PC-3 (cell line): ENCODE measurements at regions not wholly inside any gene's neighbourhood (a gene's known extent, or its start where the extent isn't known, plus 50 kb on each side); places are given as distances from the start of the nearest gene placed in this dataset.

ENCODE experiments used
- ATAC-seq: fragments of 200-7000 bp; cut with Tn5 transposase; 2 replicates; pipeline ENCODE4 v1.9.1; 2020; ENCODE audit warnings: mild to moderate bottlenecking, moderate library complexity
- BruUV-seq: library from RNA; stranded (reverse); fragments of 400-500 nt; replicated peaks from 2 replicates; lab custom pipeline; 2021; lab: Mats Ljungman, UMichigan
- CTCF ChIA-PET: fragments of 300-600 bp; sonication (Branson Sonifier 250); formaldehyde crosslinking; loops from one replicate; lab custom pipeline; 2022; ENCODE audit warnings: antibody characterized with exemption; lab: Charles Lee
- POLR2A ChIA-PET: fragments of 300-600 bp; sonication (Branson Sonifier 250); formaldehyde crosslinking; loops from one replicate; lab custom pipeline; 2022; ENCODE audit warnings: antibody characterized with exemption; ENCODE audit not compliant: unreplicated experiment; lab: Charles Lee
- DNase-seq: peaks from one replicate; pipeline ENCODE4 v3.0.0-alpha.2; 2015
- H2AFZ ChIP-seq: fragments of 300-600 bp; sonication (generic); 2 replicates; pipeline ENCODE4 v1.6.0; 2016; ENCODE audit warnings: antibody characterized with exemption, low read length
- H3F3A ChIP-seq: fragments of 300-600 bp; sonication (generic); one replicate; pipeline ENCODE4 v1.6.0; 2017; ENCODE audit warnings: antibody characterized with exemption, low read length, control low read depth, mild to moderate bottlenecking; ENCODE audit not compliant: unreplicated experiment
- H3K27ac ChIP-seq: fragments of 300-600 bp; sonication (generic); 2 replicates; pipeline ENCODE4 v1.5.1; 2016; ENCODE audit warnings: mild to moderate bottlenecking, low read length
- H3K27me3 ChIP-seq: fragments of 300-600 bp; sonication (generic); 2 replicates; pipeline ENCODE4 v1.6.1; 2016; ENCODE audit warnings: low read length, mixed read lengths
- H3K36me3 ChIP-seq: fragments of 300-600 bp; sonication (generic); 2 replicates; pipeline ENCODE4 v1.6.1; 2016; ENCODE audit warnings: low read depth, mixed run types, low read length, mixed read lengths
- H3K4me1 ChIP-seq: fragments of 300-600 bp; sonication (generic); 2 replicates; pipeline ENCODE4 v1.5.1; 2016; ENCODE audit warnings: low read length; ENCODE audit not compliant: insufficient read depth
- H3K4me2 ChIP-seq: fragments of 300-600 bp; sonication (generic); 2 replicates; pipeline ENCODE4 v1.6.0; 2016; ENCODE audit warnings: low read length
- H3K4me3 ChIP-seq: fragments of 300-600 bp; sonication (generic); 2 replicates; pipeline ENCODE4 v1.5.1; 2016; ENCODE audit warnings: mild to moderate bottlenecking, low read length, mixed read lengths
- H3K79me2 ChIP-seq: fragments of 300-600 bp; sonication (generic); 2 replicates; pipeline ENCODE4 v1.6.1; 2017; ENCODE audit warnings: low read length, mixed read lengths
- H3K9ac ChIP-seq: fragments of 300-600 bp; sonication (generic); 2 replicates; pipeline ENCODE4 v1.6.0; 2016; ENCODE audit warnings: mild to moderate bottlenecking, low read length
- H3K9me2 ChIP-seq: fragments of 300-600 bp; sonication (generic); replicated peaks from 2 replicates; pipeline ENCODE4 v1.6.1; 2016; ENCODE audit warnings: mixed run types, low read length, mixed read lengths
- H3K9me3 ChIP-seq: fragments of 300-600 bp; sonication (generic); 2 replicates; pipeline ENCODE4 v1.6.1; 2016; ENCODE audit warnings: low read length, mixed read lengths
- H4K20me1 ChIP-seq: fragments of 300-600 bp; sonication (generic); 2 replicates; pipeline ENCODE4 v1.6.1; 2016; ENCODE audit warnings: low read length, mixed read lengths
- CTCF ChIP-seq: fragments of 300-600 bp; sonication (generic); conservative IDR thresholded peaks from 2 replicates; pipeline ENCODE4 v1.5.1; 2017; ENCODE audit warnings: antibody characterized with exemption, low read depth, mild to moderate bottlenecking, low read length
- EZH2 ChIP-seq: fragments of 300-600 bp; sonication (generic); IDR thresholded peaks from one replicate; pipeline ENCODE4 v1.6.1; 2017; ENCODE audit warnings: antibody characterized with exemption, mild to moderate bottlenecking, low read length; ENCODE audit not compliant: unreplicated experiment
- EZH2phosphoT487 ChIP-seq: fragments of 300-600 bp; sonication (generic); IDR thresholded peaks from 2 replicates; pipeline ENCODE4 v1.6.1; 2018; ENCODE audit warnings: mild to moderate bottlenecking, antibody characterized with exemption, low read length, borderline replicate concordance
- intact Hi-C: fragments of 100-400 bp; cut with micrococcal nuclease; formaldehyde crosslinking; loops from 2 replicates; pipeline ENCODE4 v1.9.0; 2023

GRCh38 chr1:30307182-30307581, 416.2 kb downstream of the MATN1 start:
- no peaks in the 10 kb centered on the region for H4K20me1 ChIP-seq
- no peaks in the 10 kb centered on the region for H3K4me1 ChIP-seq
- H3K4me2 ChIP-seq, result no peak overlapping the region
- ChIA-PET CTCF (no interaction called here), POLR2A (no interaction called here)
- H3K27ac ChIP-seq, result no peak overlapping the region
- H3K4me3 ChIP-seq, result no peak overlapping the region
- peaks cover 17% of the 10 kb centered on the region for H3K27me3 ChIP-seq
- H3K9me2 ChIP-seq, result no peaks in the 10 kb centered on the region
- H3K36me3 ChIP-seq, result no peaks in the 10 kb centered on the region
- DNase-seq (no peak), ATAC-seq (no peak)
- intact Hi-C loops, result no loop called here
- no peak overlapping the region for H3K9ac ChIP-seq
- TF ChIP-seq EZH2 (no peak), CTCF (no peak), EZH2phosphoT487 (no peak)
- H3K9me3 ChIP-seq, result no peaks in the 10 kb centered on the region
- H3K79me2 ChIP-seq, result no peaks in the 10 kb centered on the region
- H3F3A ChIP-seq, result no peaks in the 10 kb centered on the region
- BruUV-seq, result no TSS peak
- H2AFZ ChIP-seq, result no peak overlapping the region

GRCh38 chr1:30305519-30305918, 417.9 kb downstream of the MATN1 start:
- no peaks in the 10 kb centered on the region for H3F3A ChIP-seq
- TF ChIP-seq CTCF (no peak), EZH2phosphoT487 (no peak), EZH2 (no peak)
- ChIA-PET CTCF (no interaction called here), POLR2A (no interaction called here)
- no peak for DNase-seq
- ATAC-seq, result no peak
- H3K4me3 ChIP-seq, result no peak overlapping the region
- H3K4me1 ChIP-seq, result no peaks in the 10 kb centered on the region
- H3K4me2 ChIP-seq, result no peak overlapping the region
- no peaks in the 10 kb centered on the region for H4K20me1 ChIP-seq
- intact Hi-C loops, result no loop called here
- no peaks in the 10 kb centered on the region for H3K9me3 ChIP-seq
- no peak overlapping the region for H2AFZ ChIP-seq
- no peak overlapping the region for H3K9ac ChIP-seq
- no peaks in the 10 kb centered on the region for H3K36me3 ChIP-seq
- H3K27me3 ChIP-seq, result peaks cover 11% of the 10 kb centered on the region
- BruUV-seq, result no TSS peak
- no peaks in the 10 kb centered on the region for H3K79me2 ChIP-seq
- H3K27ac ChIP-seq, result no peak overlapping the region
- H3K9me2 ChIP-seq, result no peaks in the 10 kb centered on the region

DNA sequence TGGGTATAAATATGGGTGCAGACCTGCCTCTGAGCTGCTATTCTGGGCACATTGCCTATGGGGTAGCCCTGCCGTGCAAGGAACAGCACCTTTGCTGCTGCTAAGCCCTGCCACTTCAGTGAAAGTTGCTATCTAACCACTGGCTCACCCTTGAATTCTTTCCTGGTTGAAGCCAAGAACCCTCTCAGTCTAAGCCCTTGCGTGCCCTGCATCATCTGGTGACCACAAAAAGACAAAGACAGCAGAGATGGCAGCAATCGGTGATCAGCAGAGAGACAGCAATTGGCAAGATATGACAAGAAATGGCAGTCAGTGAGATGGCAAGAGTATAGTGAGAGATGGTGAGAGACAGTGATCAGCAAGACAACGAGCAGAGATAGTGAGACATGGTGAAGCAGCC, 418.3 kb downstream of the MATN1 start:
- intact Hi-C loops, result no loop called here
- Histone ChIP-seq H3K27ac (no peak overlapping the region), H3F3A (no peaks in the 10 kb centered on the region), H3K9ac (no peak overlapping the region), H3K9me3 (no peaks in the 10 kb centered on the region), H3K4me1 (no peaks in the 10 kb centered on the region), H3K27me3 (peaks cover 11% of the 10 kb centered on the region), H4K20me1 (no peaks in the 10 kb centered on the region), H3K4me3 (no peak overlapping the region), H3K36me3 (no peaks in the 10 kb centered on the region), H2AFZ (no peak overlapping the region), H3K4me2 (no peak overlapping the region), H3K9me2 (no peaks in the 10 kb centered on the region), H3K79me2 (no peaks in the 10 kb centered on the region)
- POLR2A ChIA-PET, result no interaction called here
- CTCF ChIA-PET, result no interaction called here
- ATAC-seq, result no peak
- DNase-seq, result no peak
- BruUV-seq, result no TSS peak
- no peak for TF ChIP-seq EZH2
- TF ChIP-seq CTCF, result no peak
- TF ChIP-seq EZH2phosphoT487, result no peak
